ENCODE measurements at regions not wholly inside any gene's neighbourhood (a gene's known extent, or its start where the extent isn't known, plus 50 kb on each side); places are given as distances from the start of the nearest gene placed in this dataset.

- no peak for DNase-seq (ENCODE audit: low spot score)
- intact Hi-C loops (cut with micrococcal nuclease; ENCODE audit: unreplicated experiment): no loop called here
Measured at GRCh38 chr10:3339531-3339950, 167.0 kb upstream of the PITRM1 start.

GRCh38 chr10:3339121-3339520 is 166.5 kb upstream of the PITRM1 start:
- ChIA-PET POLR2A (ENCODE audit: low non-redundant PET) (no interaction called here), CTCF (no interaction called here)
- DNase-seq (ENCODE audit: low spot score): no peak
- BruUV-seq (replicated peaks): no TSS peak
- Histone ChIP-seq H3K4me3 (ENCODE audit: low read depth, low read length, poor library complexity, severe bottlenecking) (no peak overlapping the region), H3K27ac (ENCODE audit: low read depth, low read length, poor library complexity, severe bottlenecking) (no peak overlapping the region), H3K9me3 (ENCODE audit: low read depth, low read length, poor library complexity, severe bottlenecking) (no peaks in the 10 kb centered on the region), H3K36me3 (ENCODE audit: insufficient read depth, low read length, poor library complexity, severe bottlenecking) (no peaks in the 10 kb centered on the region), H3K4me1 (ENCODE audit: insufficient read depth, low read length, poor library complexity, severe bottlenecking) (no peaks in the 10 kb centered on the region), H3K27me3 (replicated peaks; ENCODE audit: insufficient read depth, low read depth, low read length, poor library complexity) (no peaks in the 10 kb centered on the region)
- intact Hi-C loops (cut with micrococcal nuclease; ENCODE audit: unreplicated experiment): no loop called here
- TF ChIP-seq CTCF (conservative IDR thresholded peaks at IDR 0.05; ENCODE audit: low read depth, low read length) (no peak), EZH2 (IDR thresholded peaks at IDR 0.05; ENCODE audit: borderline replicate concordance, low read depth, low read length, poor library complexity, severe bottlenecking) (no peak)

More at GRCh38 chr10:3339531-3339950, 167.0 kb upstream of the PITRM1 start:
- ChIA-PET CTCF (no interaction called here), POLR2A (ENCODE audit: low non-redundant PET) (no interaction called here)
- TF ChIP-seq CTCF (conservative IDR thresholded peaks at IDR 0.05; ENCODE audit: low read depth, low read length): no peak
- no peak for TF ChIP-seq EZH2 (IDR thresholded peaks at IDR 0.05; ENCODE audit: borderline replicate concordance, low read depth, low read length, poor library complexity, severe bottlenecking)
- H3K4me1 ChIP-seq (ENCODE audit: insufficient read depth, low read length, poor library complexity, severe bottlenecking): no peaks in the 10 kb centered on the region
- H3K9me3 ChIP-seq (ENCODE audit: low read depth, low read length, poor library complexity, severe bottlenecking): no peaks in the 10 kb centered on the region
- no peak overlapping the region for H3K27ac ChIP-seq (ENCODE audit: low read depth, low read length, poor library complexity, severe bottlenecking)
- H3K36me3 ChIP-seq (ENCODE audit: insufficient read depth, low read length, poor library complexity, severe bottlenecking): no peaks in the 10 kb centered on the region
- H3K27me3 ChIP-seq (replicated peaks; ENCODE audit: insufficient read depth, low read depth, low read length, poor library complexity): no peaks in the 10 kb centered on the region
- no peak overlapping the region for H3K4me3 ChIP-seq (ENCODE audit: low read depth, low read length, poor library complexity, severe bottlenecking)
- BruUV-seq (replicated peaks): no TSS peak

GRCh38 chr10:3337741-3338140 is 165.2 kb upstream of the PITRM1 start:
- H3K27me3 ChIP-seq (replicated peaks; ENCODE audit: insufficient read depth, low read depth, low read length, poor library complexity): no peaks in the 10 kb centered on the region
- H3K4me3 ChIP-seq (ENCODE audit: low read depth, low read length, poor library complexity, severe bottlenecking): no peak overlapping the region
- H3K27ac ChIP-seq (ENCODE audit: low read depth, low read length, poor library complexity, severe bottlenecking): no peak overlapping the region
- intact Hi-C loops (cut with micrococcal nuclease; ENCODE audit: unreplicated experiment): no loop called here
- ChIA-PET CTCF (no interaction called here), POLR2A (ENCODE audit: low non-redundant PET) (no interaction called here)
- DNase-seq (ENCODE audit: low spot score): no peak
- no peaks in the 10 kb centered on the region for H3K9me3 ChIP-seq (ENCODE audit: low read depth, low read length, poor library complexity, severe bottlenecking)
- no peaks in the 10 kb centered on the region for H3K36me3 ChIP-seq (ENCODE audit: insufficient read depth, low read length, poor library complexity, severe bottlenecking)
- TF ChIP-seq CTCF (conservative IDR thresholded peaks at IDR 0.05; ENCODE audit: low read depth, low read length) (no peak), EZH2 (IDR thresholded peaks at IDR 0.05; ENCODE audit: borderline replicate concordance, low read depth, low read length, poor library complexity, severe bottlenecking) (no peak)
- BruUV-seq (replicated peaks): no TSS peak
- H3K4me1 ChIP-seq (ENCODE audit: insufficient read depth, low read length, poor library complexity, severe bottlenecking): no peaks in the 10 kb centered on the region

Measured in A673 (cell line).